Panc1 (cell line): ENCODE measurements at regions not wholly inside any gene's neighbourhood (a gene's known extent, or its start where the extent isn't known, plus 50 kb on each side); places are given as distances from the start of the nearest gene placed in this dataset.

ENCODE experiments used
- ATAC-seq: fragments of 200-7000 bp; cut with Tn5 transposase; 2 replicates; pipeline ENCODE4 v1.9.1; 2020; ENCODE audit warnings: mild to moderate bottlenecking, moderate library complexity
- BruUV-seq: library from RNA; stranded (reverse); fragments of 400-500 nt; replicated peaks from 2 replicates; lab custom pipeline; 2021; lab: Mats Ljungman, UMichigan
- CTCF ChIA-PET: fragments of 300-600 bp; sonication (Branson Sonifier 250); formaldehyde crosslinking; loops from one replicate; lab custom pipeline; 2022; ENCODE audit warnings: antibody characterized with exemption; lab: Charles Lee
- POLR2A ChIA-PET: fragments of 300-600 bp; sonication (Branson Sonifier 250); formaldehyde crosslinking; loops from one replicate; lab custom pipeline; 2022; ENCODE audit warnings: antibody characterized with exemption; lab: Charles Lee
- DNase-seq: peaks from one replicate; pipeline ENCODE4 v3.0.0-alpha.2; 2010; ENCODE audit warnings: low read depth, low spot score
- H3K27ac ChIP-seq: 2 replicates; pipeline ENCODE4 v1.5.1; 2011; ENCODE audit warnings: mild to moderate bottlenecking, low read length, inconsistent platforms
- H3K27me3 ChIP-seq: fragments of 200-500 bp; sonication (Bioruptor generic); 2 replicates; pipeline ENCODE4 v1.6.0; 2014; ENCODE audit warnings: low read length, inconsistent platforms; ENCODE audit not compliant: control insufficient read depth, insufficient read depth
- H3K36me3 ChIP-seq: fragments of 200-500 bp; sonication (Bioruptor generic); 2 replicates; pipeline ENCODE4 v1.5.1; 2014; ENCODE audit warnings: inconsistent platforms, mild to moderate bottlenecking, low read length, moderate library complexity; ENCODE audit not compliant: control insufficient read depth, insufficient read depth
- H3K4me1 ChIP-seq: 2 replicates; pipeline ENCODE4 v1.5.1; 2011; ENCODE audit warnings: inconsistent platforms, mild to moderate bottlenecking, low read length, moderate library complexity; ENCODE audit not compliant: control insufficient read depth, insufficient read depth
- H3K4me3 ChIP-seq, 2 experiments: 2 replicates each; pipeline ENCODE4 v1.5.1; 2011 to 2012; ENCODE audit warnings: low read depth in 2 of 2, low read length in 2 of 2, mild to moderate bottlenecking in 2 of 2, inconsistent platforms in 1 of 2, moderate library complexity in 1 of 2
- H3K9me3 ChIP-seq: fragments of 200-500 bp; sonication (Bioruptor generic); 2 replicates; pipeline ENCODE4 v1.5.1; 2014; ENCODE audit warnings: low read depth, mild to moderate bottlenecking, inconsistent platforms, low read length, moderate library complexity; ENCODE audit not compliant: control insufficient read depth, insufficient read depth
- POLR2AphosphoS5 ChIP-seq: IDR thresholded peaks from 2 replicates; pipeline ENCODE4 v1.6.1; 2012; ENCODE audit warnings: mild to moderate bottlenecking, low read depth, low read length, moderate library complexity
- REST ChIP-seq, 2 experiments: IDR thresholded peaks; 2 replicates each; pipeline ENCODE4 v1.6.1; 2011 to 2012; ENCODE audit warnings: low read depth in 2 of 2, control low read depth in 1 of 2, low read length in 1 of 2, mild to moderate bottlenecking in 1 of 2, moderate library complexity in 1 of 2; ENCODE audit not compliant: insufficient read depth in 1 of 2
- SIN3A ChIP-seq: IDR thresholded peaks from 2 replicates; pipeline ENCODE4 v1.6.1; 2012; ENCODE audit warnings: low read depth, mild to moderate bottlenecking, low read length, moderate library complexity, borderline replicate concordance; ENCODE audit not compliant: insufficient read depth
- TCF7L2 ChIP-seq: IDR thresholded peaks from 2 replicates; pipeline ENCODE4 v1.6.1; 2011; ENCODE audit warnings: mild to moderate bottlenecking, low read depth, low read length, inconsistent platforms
- in situ Hi-C: cut with HindIII; loops from 2 replicates; pipeline ENCODE4 v1.10.0; 2016; ENCODE audit warnings: low sequenced_read_pairs, low pct_unique_long_range_greater_than_20kb
- intact Hi-C: fragments of 100-400 bp; cut with micrococcal nuclease; formaldehyde crosslinking; loops from one replicate; pipeline ENCODE4 v1.10.0; 2022; ENCODE audit not compliant: unreplicated experiment
- TF ChIP-seq, protein P1 (sequence below): fragments of 450-650 bp; IDR thresholded peaks from 2 replicates; pipeline ENCODE4 v1.5.1; 2017; ENCODE audit warnings: mild to moderate bottlenecking

DNA sequence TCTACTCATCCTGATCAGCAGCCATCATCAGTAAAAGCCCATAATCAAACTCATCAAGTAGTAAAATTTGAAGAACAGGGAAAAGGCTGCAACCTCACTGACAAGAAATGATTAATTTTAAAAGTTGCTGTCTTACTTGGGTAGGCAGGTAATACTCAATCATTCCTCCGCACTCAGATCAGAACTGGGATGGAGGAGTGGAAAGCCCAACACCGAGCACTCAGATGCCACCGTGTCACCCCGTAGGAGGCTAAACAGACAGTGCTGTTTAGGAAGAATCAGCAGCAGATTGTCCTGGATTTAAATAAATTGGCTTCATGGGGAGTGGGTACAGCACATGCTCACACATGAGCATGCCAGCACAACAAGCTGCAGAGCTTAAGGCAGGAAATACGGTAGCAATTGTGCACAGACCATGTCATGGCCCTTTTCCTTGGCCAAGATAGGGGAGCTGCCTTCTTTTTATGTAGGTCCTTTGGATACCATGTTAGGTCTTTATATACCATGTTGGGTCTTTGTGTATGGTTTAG lies 92.6 kb upstream of the CDH6 start:
- ChIA-PET CTCF (no interaction called here), POLR2A (no interaction called here)
- DNase-seq, result no peak
- Histone ChIP-seq H3K4me1 (no peaks in the 10 kb centered on the region), H3K9me3 (no peaks in the 10 kb centered on the region), H3K4me3 (no peak overlapping the region), H3K27ac (no peak overlapping the region), H3K27me3 (no peaks in the 10 kb centered on the region), H3K36me3 (no peaks in the 10 kb centered on the region)
- no TSS peak for BruUV-seq
- no peak for ATAC-seq
- intact Hi-C loops (no loop called here), in situ Hi-C loops (no loop called here)
- TF ChIP-seq, protein P1, sequence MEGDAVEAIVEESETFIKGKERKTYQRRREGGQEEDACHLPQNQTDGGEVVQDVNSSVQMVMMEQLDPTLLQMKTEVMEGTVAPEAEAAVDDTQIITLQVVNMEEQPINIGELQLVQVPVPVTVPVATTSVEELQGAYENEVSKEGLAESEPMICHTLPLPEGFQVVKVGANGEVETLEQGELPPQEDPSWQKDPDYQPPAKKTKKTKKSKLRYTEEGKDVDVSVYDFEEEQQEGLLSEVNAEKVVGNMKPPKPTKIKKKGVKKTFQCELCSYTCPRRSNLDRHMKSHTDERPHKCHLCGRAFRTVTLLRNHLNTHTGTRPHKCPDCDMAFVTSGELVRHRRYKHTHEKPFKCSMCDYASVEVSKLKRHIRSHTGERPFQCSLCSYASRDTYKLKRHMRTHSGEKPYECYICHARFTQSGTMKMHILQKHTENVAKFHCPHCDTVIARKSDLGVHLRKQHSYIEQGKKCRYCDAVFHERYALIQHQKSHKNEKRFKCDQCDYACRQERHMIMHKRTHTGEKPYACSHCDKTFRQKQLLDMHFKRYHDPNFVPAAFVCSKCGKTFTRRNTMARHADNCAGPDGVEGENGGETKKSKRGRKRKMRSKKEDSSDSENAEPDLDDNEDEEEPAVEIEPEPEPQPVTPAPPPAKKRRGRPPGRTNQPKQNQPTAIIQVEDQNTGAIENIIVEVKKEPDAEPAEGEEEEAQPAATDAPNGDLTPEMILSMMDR, result no peak
- TF ChIP-seq SIN3A (no peak), TCF7L2 (no peak)

- DNase-seq (no peak), ATAC-seq (no peak)
- no peaks in the 10 kb centered on the region for H3K9me3 ChIP-seq
- TF ChIP-seq TCF7L2 (no peak), SIN3A (no peak), POLR2AphosphoS5 (no peak), REST (IDR thresholded peaks at IDR 0.05; ENCODE audit: insufficient read depth in 1 of 2, low read depth in 2 of 2, low read length in 1 of 2) (no peak)
- TF ChIP-seq, protein P1, result no peak
- intact Hi-C loops, result no loop called here
- H3K36me3 ChIP-seq, result no peaks in the 10 kb centered on the region
- ChIA-PET POLR2A (no interaction called here), CTCF (no interaction called here)
- no TSS peak for BruUV-seq
- no peak overlapping the region for H3K4me3 ChIP-seq
- in situ Hi-C loops, result no loop called here
- H3K27ac ChIP-seq, result no peak overlapping the region
- H3K27me3 ChIP-seq, result no peaks in the 10 kb centered on the region
- no peaks in the 10 kb centered on the region for H3K4me1 ChIP-seq
Observed at GRCh38 chr5:31100047-31100575, 93.4 kb upstream of the CDH6 start.
